A172 (cell line): ENCODE measurements at regions not wholly inside any gene's neighbourhood (a gene's known extent, or its start where the extent isn't known, plus 50 kb on each side); places are given as distances from the start of the nearest gene placed in this dataset.
"Not testable (repeated sequence)": the region's sequence is repeated elsewhere in the genome, so short reads cannot be mapped to it uniquely, and the experiment has no call there.

Experiments used
- DNase-seq: peaks from one replicate; pipeline ENCODE4 v3.0.0-alpha.2; 2015; ENCODE audit warnings: low spot score

GRCh38 chr14:80056497-80056801 lies 154.9 kb downstream of the DIO2 start:
- no peak for DNase-seq

DNA sequence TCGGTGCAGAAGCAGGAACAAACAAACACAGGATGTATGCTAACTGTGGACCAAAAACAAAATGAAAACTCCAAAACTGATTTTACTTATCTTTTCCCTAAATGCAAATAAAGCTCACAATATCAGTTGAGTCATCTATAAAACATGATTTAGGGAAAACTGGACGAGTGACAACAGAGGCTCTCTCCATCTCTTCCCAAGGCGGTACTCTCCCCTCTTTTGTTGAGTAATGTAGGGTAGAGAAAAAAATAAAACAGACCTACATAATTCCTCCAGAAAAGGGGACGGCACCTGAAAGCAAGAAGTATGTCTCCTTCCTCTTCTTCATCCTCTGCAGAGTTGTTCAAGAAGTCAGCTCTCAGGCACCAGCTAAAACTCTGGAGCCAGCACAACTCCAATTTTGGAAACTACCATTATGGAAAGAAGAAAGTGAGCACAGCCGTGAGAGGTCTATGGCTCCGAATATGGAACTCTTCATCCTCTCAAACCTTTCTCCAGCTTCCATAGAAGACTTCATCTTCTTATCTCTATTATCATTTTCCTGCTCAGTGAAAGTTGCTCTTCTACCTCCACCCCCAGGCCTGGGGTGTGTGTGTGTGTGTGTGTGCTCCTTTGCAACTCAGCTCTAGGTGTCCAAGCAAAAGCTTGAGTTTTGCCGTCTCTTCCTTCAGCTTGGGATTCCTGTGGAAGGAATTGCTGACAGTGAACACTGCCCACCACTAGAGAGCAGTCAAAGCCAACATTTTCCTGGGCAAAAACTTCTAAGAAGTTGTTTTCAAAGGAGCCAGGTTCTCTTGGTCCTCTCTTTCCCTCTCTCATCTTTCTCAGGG lies 155.4 kb downstream of the DIO2 start:
- DNase-seq: peak; percentile 45

DNA sequence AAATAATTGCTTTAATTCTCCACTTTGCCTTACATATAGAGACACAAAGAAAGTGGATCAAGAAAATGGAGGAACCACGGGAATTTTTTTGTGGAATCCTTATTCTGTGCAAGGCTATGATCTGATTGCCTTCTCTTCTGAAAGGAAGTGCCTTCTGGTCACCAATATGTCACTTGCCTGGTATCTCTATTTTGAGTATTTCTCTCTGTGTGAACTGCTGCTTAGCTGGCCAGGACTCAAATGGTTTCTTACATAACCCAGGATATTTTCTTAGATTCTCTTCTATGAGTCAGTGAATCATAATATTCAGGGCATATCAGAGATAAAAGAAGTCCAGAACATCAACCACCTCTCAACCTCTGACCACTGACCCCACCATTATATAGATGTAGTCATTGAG lies 156.1 kb downstream of the DIO2 start:
- DNase-seq: no peak

GRCh38 chr14:80054020-80054419 lies 157.3 kb downstream of the DIO2 start:
- no peak for DNase-seq

DNA sequence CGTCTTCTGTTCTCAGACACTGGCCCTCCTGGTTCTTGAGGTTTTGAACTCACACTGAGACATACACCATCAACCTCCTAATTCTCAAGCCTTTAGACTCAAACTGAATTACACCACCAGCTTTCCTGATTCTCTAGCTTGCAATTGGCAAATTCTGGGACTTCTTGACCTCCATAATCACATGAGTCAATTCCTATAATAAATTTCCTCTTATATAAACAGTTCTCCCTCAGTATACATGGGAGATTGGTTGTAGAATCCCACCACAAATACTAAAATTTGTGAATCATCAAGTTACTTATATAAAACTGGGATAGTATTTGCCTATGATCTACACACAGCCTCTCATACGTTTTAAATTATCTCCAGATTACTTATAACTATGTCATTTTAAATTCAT lies 162.2 kb downstream of the DIO2 start:
- DNase-seq: no peak

- DNase-seq: no peak
Observed at GRCh38 chr14:80047761-80048160, 163.5 kb downstream of the DIO2 start.

- no peak for DNase-seq
Observed at GRCh38 chr14:80037349-80037748, 174.0 kb downstream of the DIO2 start.

- DNase-seq: no peak
Observed at GRCh38 chr14:80024417-80024816, 186.9 kb downstream of the DIO2 start.

DNA sequence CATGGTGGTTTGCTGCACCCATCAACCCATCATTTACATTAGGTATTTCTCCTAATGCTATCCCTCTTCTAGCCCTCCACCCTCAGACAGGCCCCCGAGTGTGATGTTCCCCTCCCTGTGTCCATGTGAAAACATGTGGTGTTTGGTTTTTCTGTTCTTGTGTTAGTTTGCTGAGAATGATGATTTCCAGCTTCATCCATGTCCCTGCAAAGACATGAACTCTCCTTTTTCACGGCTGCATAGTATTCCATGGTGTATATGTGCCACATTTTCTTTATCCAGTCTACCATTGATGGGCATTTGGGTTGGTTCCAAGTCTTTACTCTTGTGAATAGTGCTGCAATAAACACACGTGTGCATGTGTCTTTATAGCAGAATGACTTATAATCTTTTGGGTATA lies 192.8 kb downstream of the DIO2 start:
- DNase-seq: not testable (repeated sequence)

- DNase-seq: no peak
Observed at GRCh38 chr14:80017795-80018194, 193.5 kb downstream of the DIO2 start.

GRCh38 chr14:80010245-80010644 lies 201.1 kb downstream of the DIO2 start:
- DNase-seq: not testable (repeated sequence)

GRCh38 chr14:80005561-80005960 lies 205.7 kb downstream of the DIO2 start:
- DNase-seq: no peak

DNA sequence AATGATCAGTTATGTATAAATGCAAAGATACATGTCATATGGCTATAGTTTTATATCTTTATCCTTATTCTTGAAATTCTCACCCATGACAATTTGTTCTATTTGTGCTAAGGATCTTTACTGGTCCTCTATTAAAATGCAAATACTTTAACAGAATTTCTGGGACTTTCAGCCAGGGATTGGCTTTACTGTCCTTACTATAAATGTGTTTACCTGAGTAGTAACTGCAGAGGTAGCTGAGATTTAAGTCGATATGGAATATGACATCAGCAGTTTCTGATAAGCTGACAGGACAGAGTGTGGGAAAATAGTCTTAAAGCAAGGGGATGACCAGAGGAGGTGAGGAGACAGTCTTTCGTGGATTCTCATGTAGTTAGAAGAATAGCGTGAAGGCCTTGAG lies 206.4 kb downstream of the DIO2 start:
- DNase-seq: no peak

DNA sequence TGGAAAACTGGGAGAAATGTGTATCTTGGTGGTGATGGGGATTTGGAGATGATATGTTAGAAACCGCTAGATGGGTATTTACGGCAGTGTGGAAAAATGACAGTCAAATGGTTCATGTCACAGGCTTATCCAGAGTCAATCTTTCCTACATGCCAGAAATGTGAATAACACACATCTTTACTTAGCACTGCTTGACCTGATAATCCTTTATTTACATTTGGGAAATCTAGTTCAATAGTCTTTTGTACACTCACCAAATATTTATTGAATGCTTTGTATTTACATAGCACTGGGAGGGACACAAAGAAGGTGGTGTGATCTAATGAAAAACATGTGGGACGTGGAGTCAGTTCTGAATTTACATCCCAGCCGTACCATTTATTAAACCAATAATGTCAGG lies 208.2 kb downstream of the DIO2 start:
- DNase-seq: no peak

GRCh38 chr14:79997509-79998208 lies 213.6 kb downstream of the DIO2 start:
- DNase-seq: no peak

GRCh38 chr14:79992407-79993198 lies 218.7 kb downstream of the DIO2 start:
- DNase-seq: no peak

GRCh38 chr14:79991866-79992265 lies 219.4 kb downstream of the DIO2 start:
- DNase-seq: no peak

- DNase-seq: no peak
Observed at GRCh38 chr14:79989990-79990389, 221.3 kb downstream of the DIO2 start.

GRCh38 chr14:79986251-79986650 lies 225.1 kb downstream of the DIO2 start:
- DNase-seq: no peak

GRCh38 chr14:79972230-79972629 lies 239.1 kb downstream of the DIO2 start:
- no peak for DNase-seq

GRCh38 chr14:79971330-79971729 lies 240.0 kb downstream of the DIO2 start:
- peak; percentile 47 for DNase-seq

GRCh38 chr14:79967453-79967852 lies 243.9 kb downstream of the DIO2 start:
- no peak for DNase-seq

DNA sequence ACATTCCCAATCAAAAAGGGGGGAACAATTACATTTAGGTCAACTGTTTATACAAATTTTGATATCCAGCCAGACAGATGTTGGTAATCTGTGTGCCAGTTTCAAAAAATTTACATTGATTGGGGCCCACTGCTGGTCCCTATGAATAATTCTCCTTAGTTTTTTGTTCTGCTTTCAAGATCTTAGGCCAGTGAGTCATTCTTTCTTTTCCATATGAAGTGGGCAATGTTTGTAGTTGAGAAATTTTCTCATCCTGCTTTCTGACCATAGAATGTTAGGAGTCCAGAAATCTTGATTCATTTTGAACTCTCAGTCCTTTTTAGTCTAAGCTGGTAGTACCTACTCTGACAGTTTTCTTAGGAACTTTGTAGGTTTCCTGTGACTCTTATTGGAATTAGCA lies 244.3 kb downstream of the DIO2 start:
- DNase-seq: no peak
